Activated CD4-positive, alpha-beta T cell treated with anti-CD3 and anti-CD28 coated beads for 4 hours (primary cell): ENCODE measurements at regions not wholly inside any gene's neighbourhood (a gene's known extent, or its start where the extent isn't known, plus 50 kb on each side); places are given as distances from the start of the nearest gene placed in this dataset.
"Not testable (repeated sequence)": the region's sequence is repeated elsewhere in the genome, so short reads cannot be mapped to it uniquely, and the experiment has no call there.

Source experiments
- DNase-seq, 2 donors: peaks; one replicate each; pipeline ENCODE4 v3.0.0-alpha.2; 2020

GRCh38 chr22:46026899-46027210, 49.9 kb upstream of the WNT7B start:
- no peak for DNase-seq

- no peak for DNase-seq
Observed at GRCh38 chr22:46027211-46028105, 50.5 kb upstream of the WNT7B start.

- no peak for DNase-seq
Observed at GRCh38 chr22:46028106-46028991, 51.4 kb upstream of the WNT7B start.

GRCh38 chr22:46029036-46029435, 52.1 kb upstream of the WNT7B start:
- no peak for DNase-seq

- DNase-seq, result no peak
Observed at GRCh38 chr22:46029574-46030200, 52.7 kb upstream of the WNT7B start.

- DNase-seq, result no peak
Observed at GRCh38 chr22:46030231-46030880, 53.4 kb upstream of the WNT7B start.

- DNase-seq, result no peak
Observed at GRCh38 chr22:46031066-46031465, 54.1 kb upstream of the WNT7B start.

GRCh38 chr22:46031557-46031956, 54.6 kb upstream of the WNT7B start:
- no peak for DNase-seq

- DNase-seq, result no peak
Observed at GRCh38 chr22:46031965-46032851, 55.2 kb upstream of the WNT7B start.

- DNase-seq, result no peak
Observed at GRCh38 chr22:46033256-46034200, 56.6 kb upstream of the WNT7B start.

- DNase-seq, result not testable (repeated sequence)
Observed at GRCh38 chr22:46034480-46034879, 57.5 kb upstream of the WNT7B start.

GRCh38 chr22:46035380-46035741, 58.4 kb upstream of the WNT7B start:
- no peak for DNase-seq

GRCh38 chr22:46035742-46036557, 59.0 kb upstream of the WNT7B start:
- DNase-seq, result peak; percentile 100

GRCh38 chr22:46036558-46037408, 59.8 kb upstream of the WNT7B start:
- DNase-seq, result peak; percentile 61 to 65

- DNase-seq, result no peak
Observed at GRCh38 chr22:46038174-46038487, 61.2 kb upstream of the WNT7B start.

GRCh38 chr22:46038516-46039430, 61.8 kb upstream of the WNT7B start:
- no peak for DNase-seq

- no peak for DNase-seq
Observed at GRCh38 chr22:46039535-46039934, 62.6 kb upstream of the WNT7B start.
